GM12892 (cell line): ENCODE measurements at regions not wholly inside any gene's neighbourhood (a gene's known extent, or its start where the extent isn't known, plus 50 kb on each side); places are given as distances from the start of the nearest gene placed in this dataset.

Experiments
- POLR2A ChIP-seq: IDR thresholded peaks from 2 replicates; pipeline ENCODE4 v1.6.1; 2011; ENCODE audit warnings: low read depth, low read length, control low read depth
- TAF1 ChIP-seq: IDR thresholded peaks from 2 replicates; pipeline ENCODE4 v1.6.1; 2011; ENCODE audit warnings: low read depth, mild to moderate bottlenecking, control low read depth, low read length, borderline replicate concordance

- no peak for TF ChIP-seq POLR2A
- TF ChIP-seq TAF1: no peak
Measured at GRCh38 chr13:50406831-50407230, 391.6 kb downstream of the KCNRG start.
